DMS79 (cell line): ENCODE measurements at regions not wholly inside any gene's neighbourhood (a gene's known extent, or its start where the extent isn't known, plus 50 kb on each side); places are given as distances from the start of the nearest gene placed in this dataset.

Experiments used
- DNase-seq: peaks from one replicate; lab custom pipeline; 2025; lab: John Stamatoyannopoulos, UW

DNA sequence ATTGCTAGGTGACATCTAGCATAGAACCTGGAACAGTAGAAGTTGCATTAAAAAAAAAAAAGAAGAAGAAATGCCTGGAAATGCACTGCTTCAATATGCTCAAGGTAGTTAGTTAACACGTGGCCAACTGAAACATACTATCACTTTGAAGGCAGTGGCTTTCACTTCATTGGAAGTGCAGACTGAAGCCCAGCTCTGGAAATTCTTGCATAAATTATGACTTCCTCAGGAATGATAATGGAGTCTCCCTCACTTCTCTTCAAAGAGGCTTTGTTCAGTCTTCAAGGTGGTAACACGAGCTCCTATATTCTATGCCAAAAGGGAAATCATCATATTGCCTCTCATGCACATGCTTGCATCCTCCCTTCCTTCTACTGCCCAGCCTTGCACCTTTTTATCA, 715.9 kb upstream of the API5 start:
- DNase-seq, result no peak

DNA sequence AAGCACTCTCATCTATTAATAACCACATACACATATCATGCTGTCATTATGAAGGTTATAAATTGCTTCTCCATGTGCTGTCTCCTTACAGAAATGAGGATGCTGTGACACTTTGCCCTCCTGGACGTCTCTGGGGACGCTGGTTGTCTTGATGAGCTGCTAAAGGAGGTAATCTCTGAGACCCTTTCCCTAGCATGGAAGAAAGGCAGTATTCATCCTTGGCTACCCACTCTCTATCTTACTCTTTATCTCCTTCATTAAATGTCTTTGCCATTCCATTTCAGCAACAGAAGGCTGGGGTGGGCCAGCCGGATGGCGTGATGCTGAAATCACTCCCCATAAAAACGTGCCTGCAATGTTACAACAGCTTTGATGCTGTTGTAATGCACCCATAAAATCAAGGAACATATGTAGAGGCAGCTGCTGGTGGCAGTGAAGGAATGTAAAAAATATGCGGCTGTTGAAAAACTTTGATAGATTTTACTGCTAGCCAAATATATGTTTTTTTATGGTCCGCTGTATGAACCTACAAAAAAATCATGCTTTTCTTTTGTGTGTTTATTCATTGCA, 715.1 kb upstream of the API5 start:
- no peak for DNase-seq

DNA sequence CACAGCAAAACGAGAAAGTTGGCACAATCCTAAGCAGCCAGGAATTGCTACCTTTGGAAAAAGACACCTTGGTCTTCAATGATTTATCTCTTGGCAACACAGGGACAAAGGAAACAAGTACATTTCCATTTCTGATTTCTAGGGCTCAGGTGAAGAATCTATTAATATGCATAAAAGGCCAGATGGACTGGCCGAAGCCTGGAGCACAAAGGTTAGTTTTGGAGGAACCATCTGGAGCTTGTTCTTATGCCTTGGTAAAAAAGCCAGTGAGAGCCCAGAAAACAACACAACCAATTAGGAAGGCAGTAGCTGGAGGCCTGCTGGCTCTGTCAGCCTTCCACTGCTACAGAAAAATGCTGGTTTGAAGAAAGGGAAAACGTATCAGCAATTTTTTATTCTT, 713.5 kb upstream of the API5 start:
- no peak for DNase-seq

DNA sequence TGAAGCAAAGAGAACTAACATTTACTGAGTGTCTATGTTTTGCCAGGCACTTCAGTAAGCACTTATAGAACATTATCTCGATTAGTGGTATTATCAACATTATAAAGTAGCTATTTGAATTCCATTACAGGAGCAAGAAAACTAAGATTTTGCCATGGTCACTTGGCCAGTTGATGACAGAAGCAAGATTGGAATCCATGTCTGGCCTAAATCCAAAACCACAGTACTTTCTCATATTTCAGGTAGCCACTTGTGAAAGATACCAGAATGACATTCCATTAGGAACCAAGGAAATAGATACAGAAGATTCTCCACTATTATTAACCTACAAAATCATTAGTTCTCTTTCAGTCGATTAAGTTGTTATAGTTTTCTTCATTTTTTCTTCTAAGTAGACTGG, 691.0 kb upstream of the API5 start:
- no peak for DNase-seq

DNA sequence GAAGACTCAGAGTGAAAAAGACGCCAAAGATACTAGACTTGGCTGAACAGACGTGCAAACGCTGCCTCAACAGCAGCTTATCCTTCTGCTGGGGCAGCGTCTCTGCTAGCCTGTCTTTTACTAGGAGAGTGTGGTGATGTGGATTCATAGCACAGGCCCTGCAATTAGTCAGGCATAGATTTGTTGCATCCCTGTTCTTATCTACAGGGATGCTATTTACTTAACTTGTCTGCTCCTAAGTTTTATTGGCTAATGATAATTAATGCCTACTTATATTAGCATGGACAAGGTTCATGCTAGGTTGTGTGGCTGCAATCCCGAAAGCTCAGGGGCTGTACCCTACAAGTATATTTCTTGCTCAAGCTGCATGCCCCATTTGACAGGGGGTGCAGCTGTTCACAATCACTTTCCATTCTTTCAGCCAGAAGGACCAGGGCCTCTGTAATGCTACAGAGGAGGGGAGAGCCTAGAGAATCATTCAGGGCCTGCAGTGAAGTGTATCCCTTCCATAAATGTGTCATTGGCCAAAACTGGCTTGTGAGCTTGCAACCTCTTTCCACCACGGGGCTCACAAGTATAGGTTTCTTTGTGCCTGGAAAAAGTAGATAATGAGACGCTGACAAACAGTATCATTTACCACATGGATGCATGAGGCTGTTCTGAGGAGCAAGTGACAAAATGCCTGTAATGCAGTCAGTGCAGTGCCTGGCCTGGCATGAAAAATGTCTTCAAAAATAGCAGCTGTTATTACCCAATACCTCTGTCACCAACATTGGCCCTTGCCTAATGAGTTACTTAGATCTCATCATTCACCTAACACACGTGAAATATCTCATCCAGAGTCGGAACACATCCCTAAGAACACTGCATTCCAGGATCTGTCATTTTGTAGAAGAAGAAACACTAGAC, 685.8 kb upstream of the API5 start:
- DNase-seq, result no peak

DNA sequence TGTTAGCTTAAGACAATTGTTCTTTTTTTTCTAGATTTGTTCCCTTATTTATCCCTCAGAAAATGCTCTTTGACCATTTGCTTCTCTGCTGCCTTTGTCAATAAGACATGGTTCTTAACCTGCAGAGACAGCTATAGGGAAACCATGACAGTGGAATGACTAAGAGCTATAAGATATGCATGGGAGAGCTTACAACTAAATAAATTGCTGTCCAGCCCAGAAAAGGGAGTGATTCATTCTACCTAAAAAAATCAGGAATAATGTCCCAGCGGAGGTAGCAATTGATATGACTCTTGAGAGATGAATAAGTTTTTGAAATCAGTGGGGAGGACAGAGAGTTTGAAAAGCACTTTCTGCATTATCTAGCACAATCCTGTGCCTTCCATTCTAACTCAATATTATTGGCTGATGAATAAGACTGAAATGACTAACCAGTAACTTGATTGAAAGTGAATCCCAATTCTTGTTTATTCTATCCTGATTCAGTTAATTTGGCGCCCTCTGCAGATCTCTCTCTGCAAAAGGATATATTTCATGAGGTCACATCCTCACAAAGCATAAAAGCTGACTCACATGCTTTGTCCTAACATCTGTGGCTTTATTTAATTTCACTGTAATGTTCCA, 680.5 kb upstream of the API5 start:
- DNase-seq, result no peak

DNA sequence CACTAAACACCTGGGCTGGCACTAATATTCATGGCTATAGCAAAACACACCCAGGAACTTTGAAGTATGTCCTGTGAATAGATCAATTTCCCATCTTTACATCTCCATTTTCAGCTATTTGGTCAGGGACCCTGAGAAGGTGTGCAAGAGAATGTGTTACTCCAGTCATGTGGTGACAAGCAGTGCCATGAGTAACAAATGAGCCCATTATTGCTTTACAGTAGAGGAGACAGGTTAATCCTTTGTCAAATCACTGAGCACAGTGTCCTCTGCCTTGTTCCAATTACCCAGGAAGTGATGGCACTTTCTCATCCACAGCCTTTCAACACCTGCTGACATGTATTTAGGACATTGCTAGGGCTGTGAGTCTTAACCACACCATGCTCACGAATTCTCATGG, 664.8 kb upstream of the API5 start:
- DNase-seq, result no peak

DNA sequence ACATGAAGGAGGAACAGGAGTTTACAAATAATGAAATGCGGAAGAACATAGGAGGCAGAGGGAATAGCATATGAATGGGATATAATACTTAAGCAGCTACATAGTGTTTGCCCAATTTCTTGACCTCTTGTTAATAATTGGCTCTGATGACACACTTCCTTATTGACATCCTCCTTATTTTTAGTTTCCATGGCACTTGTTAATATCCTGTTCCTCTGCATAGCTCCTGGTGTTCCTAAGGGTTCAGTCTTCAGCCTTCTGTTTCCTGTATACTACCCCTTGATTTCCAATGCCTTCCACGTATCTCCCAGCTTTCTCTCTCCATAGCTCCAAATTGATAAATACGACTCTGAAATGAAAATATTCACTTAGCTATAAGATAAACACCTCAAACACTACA, 663.8 kb upstream of the API5 start:
- DNase-seq, result no peak

DNA sequence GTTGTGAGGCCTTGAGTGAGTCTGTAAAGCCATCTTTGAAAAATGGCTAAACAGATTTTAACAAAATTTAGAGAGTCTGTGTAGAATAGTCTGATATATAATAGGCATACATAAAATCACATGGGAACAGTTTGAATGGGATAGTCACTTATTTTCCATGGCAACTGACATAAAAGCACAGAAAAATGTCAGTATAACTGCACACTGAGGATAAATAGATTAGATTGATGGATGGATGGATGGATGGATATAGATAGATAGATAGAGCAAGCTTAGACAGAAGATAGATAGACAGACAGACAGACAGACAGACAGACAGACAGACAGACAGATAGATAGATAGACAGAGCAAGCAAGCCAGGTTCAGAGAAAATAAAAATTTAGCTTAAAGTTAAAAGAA, 660.2 kb upstream of the API5 start:
- DNase-seq, result no peak

DNA sequence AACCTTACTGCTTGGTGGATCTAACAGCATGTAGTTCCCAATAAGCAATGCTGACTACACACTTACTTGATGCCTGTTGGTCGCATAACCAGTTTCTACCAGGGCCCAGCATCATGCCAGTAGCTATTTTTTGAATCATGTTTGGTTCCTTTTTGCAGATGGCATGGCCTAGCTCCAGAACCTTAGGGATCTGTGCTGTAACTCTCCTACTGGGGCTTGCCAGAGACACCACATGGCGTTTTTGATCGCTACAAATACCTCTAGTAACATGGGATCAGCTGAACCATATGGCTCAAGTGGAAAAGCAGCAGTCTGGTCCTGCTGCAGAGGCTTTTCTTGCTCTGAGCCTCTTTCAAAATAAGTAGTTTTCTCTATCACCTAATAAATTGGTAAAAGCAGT, 654.6 kb upstream of the API5 start:
- no peak for DNase-seq

DNA sequence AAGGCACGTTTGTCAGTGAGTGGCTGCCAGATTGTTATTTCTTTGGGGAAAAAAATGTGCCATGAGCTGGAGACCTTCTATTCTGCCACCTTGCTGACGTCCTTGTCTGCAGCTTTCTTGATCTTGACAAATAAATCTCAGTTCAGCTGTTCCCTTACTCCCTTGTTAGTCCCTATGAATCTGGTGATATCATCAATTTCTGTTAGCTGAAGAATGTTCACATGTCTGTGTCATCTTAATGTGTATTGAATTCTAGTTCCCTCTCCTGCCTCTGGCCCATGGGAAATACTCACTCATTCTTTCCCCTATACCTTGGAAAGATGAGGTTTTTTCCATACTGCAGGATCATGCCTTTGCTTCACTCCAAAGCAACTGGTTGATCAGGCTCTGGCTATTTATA, 649.9 kb upstream of the API5 start:
- DNase-seq, result no peak

DNA sequence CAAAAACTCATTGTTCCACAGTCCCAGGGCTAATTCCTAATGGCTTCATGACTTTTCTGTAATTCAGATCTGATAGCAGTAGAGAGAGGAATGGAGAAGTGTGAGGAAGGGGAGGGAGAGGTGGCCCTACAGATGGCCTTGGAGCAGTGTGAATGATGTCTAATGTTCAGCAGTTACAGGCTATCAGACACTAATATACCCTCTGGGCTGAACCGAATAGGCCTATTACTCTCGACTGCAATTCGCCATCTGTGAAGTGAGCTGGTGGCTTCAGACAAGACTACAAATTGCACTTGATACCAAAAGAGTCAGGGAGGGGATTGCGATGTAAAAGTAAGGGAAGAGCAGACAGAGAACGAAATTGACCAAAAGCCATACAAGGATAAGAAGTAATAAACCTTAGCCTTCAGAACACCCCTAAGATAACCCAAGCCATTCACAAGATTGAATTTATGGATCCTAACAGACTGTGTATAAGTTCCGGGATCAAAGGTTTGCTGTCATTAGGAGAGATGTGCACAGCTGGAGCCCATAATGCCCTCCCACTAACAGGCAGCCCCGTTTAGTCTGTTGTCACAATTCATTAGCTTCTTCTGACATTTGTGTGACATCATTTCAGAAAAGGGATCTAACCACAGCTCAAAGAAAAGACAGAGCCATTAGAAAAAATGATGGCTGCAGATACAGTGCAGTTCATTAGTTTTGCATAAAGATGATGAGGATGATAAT, 642.4 kb upstream of the API5 start:
- DNase-seq, result no peak

DNA sequence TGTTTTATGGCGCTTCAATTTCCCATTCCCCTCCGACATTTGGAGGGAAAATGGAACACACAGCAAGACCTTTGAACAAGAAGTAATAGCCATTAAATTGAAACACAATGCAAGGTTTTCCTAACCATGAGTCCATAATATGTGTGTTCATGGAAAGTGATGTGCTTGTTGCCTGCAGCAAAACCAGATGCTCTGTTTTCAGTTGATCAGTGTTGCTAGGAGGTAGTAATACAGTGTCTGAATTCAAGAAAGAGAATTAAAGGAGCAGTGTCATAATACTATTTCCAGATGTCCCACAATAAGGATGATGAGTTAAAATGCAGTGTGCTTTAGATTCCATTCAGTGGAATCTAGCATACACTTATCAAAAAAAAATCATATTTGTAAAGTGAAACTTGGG, 637.4 kb upstream of the API5 start:
- DNase-seq, result no peak

DNA sequence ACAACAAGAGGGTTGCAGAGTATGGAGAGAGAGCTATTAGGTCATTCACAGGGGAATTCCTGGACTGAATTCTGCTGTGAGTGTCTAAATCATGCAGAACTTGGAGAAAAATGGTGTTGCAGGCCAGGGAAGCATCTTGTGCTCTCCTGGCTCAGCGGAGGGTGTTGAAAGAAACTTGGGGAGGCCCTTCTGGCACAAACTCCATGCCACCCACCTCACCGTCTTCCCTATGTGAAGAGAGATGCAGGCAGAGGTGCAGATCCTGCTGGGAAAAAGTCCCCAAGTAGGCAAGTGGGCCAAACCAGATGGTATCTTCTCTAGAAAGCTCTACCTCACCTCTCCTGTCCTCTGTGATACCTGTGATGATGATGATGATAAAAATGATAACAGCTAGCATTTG, 604.3 kb upstream of the API5 start:
- no peak for DNase-seq

DNA sequence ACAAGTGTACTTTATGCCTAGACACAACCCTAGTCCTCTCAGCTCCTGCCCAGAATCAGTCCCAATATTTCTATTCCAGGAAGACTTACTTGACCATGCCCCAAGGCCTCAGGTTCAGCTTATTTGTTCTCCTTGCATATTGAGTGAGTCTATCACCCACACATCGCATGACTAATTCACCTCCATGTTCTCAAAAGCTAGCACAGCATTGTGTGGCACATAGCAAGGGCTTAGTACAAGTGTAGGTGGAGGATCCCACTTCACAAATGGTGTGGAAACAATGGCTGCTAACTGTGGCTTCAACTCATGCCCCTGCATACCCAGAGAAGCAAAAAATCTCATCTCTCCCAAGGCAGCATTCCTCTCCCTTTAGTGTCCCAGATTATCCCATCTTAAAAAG, 602.6 kb upstream of the API5 start:
- DNase-seq, result no peak

DNA sequence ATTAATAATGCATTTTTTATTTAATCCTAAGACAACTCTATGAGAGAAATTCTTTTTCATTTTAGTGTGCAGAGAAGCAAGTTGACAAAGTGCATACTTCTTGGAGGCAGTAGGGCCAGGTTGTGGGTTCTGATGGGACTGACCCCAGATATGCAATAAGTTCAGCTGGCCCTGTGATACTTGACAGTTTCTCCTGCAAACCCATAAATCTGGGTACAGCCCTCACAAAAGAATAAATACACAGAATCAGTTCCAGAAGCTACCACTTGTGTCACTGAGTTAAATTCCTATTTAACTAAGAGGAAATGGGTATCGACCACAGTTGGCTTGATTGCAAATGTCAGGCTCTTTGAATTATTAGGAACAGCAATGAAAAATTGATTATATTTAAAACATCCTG, 598.5 kb upstream of the API5 start:
- DNase-seq, result no peak

DNA sequence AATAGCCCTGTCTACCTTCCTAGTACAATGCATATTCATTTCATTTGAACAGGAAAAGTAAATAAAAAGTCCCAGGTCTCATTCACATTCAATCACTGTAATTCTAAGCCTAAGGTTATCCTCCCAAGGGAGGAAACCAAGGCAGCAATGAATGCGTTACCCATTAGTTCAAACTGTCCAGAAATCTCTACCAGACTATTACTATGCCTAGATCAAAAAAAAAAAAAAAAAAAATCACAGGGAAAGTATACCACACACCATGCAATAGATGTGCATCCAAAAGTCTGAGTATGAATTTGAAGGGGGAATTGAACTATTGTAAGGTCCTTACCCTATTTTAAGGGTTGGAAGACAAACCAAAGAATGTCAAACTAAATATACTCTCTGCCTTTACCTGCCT, 598.0 kb upstream of the API5 start:
- no peak for DNase-seq

DNA sequence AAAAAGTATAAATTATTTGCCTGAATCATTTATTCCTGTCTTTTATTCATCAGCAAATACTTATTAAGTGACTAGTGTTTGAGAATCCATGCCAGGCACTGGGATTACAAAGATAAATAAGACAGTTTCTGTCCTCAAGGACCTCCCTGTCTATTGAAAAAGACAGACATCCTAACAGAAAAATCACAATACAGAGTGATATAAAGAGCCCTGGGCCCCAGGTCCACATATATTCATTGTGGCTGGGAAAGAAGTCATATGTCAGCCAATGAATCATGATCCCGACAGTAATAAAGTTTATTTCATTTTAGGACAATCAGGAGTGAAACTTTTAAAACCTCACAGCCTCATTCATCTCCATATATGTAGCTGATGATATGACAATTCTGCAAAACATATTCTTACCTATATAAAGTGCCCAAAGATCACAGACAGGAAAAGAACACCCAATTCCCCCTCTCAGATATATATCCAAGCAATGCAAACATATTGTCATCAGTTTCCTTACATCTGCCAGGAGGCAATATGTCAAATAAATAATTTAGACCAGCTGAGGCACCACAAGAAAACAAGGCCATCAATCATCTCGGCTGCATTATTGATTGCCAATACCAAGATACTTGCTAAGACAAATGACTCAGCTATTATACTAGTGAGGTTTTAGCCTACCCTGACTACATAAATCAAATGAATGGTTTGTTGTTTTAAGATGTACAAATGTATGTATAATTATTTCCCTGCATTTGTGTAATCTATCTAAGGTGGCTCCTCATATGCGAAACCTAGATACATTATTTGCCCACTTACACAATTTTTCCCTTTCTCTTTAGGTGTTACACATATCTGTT, 590.9 kb upstream of the API5 start:
- no peak for DNase-seq

DNA sequence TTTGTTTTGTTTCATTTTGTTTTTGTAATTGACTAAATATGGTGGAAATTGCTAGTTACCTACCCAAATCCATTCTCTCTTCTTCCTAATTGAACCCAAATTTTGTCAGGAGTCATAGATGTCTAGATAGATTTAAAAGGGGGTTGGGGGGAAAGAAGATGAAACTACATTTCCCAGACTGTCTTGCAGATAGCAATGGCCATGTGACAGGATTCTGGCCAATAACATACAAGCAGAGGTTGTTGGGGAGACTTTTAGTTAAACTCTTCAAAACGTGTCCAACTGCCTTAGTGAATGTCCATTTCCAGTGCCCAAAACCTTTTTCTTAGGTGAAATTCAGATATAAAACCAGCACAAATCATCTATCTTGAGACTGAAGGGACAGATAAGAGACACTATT, 583.9 kb upstream of the API5 start:
- DNase-seq, result no peak

DNA sequence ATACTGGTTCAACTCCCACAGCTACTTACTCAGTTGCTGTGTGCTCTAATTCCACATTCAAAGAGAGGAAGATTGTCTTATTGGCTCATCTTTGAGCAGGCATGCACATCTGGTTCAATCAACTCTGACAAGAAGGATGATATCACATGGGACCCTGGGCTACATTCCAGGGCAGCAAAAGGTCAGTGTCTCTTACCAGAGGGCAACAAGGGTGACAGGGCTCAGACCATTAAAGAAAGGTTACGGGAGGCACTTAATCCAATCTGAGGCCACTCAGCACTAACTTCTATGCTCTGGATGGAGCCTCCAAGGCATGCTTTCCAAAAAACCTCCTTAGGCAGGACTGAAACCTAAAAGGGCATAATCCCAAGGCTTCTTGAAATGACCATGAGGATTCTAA, 549.4 kb upstream of the API5 start:
- no peak for DNase-seq

DNA sequence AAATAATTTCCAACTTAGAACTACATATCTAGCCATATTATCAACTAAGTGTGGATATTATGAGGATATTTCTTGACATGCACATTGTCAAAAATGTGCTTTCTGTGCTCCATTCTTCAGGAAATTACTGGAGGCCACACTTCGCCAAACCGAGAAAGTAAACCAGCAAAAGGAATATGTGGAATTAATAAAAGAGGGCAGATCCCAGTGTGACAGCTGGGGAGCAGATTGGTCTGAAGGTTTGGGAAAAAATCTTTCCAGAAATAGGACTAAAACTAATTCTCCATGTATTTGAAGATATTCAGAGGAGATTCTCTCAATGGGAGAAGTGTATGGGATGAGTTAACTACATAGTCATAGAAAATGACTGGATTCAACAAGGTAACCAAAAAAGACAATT, 546.9 kb upstream of the API5 start:
- no peak for DNase-seq

DNA sequence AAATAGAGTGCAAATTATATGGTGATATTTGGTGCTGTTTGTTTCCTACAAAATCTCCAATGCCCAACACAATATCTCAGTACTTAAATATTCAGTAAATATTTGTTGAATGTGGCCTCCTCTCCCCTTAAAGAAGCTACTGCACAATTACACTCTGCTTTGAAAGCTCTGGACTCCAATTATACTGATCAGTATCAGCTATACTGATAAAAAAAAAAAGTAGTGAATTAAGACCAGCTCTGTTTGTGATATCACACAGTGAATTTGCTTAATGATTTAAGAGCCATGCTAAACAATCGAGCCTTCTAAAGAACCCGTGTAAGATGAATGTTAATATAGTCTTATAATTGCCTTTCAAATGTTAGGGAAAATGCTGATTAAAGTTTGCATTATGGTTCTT, 543.2 kb upstream of the API5 start:
- DNase-seq, result no peak
